Right lobe of liver (tissue), 6 donors: ENCODE measurements at regions not wholly inside any gene's neighbourhood (a gene's known extent, or its start where the extent isn't known, plus 50 kb on each side); places are given as distances from the start of the nearest gene placed in this dataset.

Experiments
- ATAC-seq, 4 donors: fragments of 200-7000 bp; cut with Tn5 transposase; one replicate each; pipeline ENCODE4 v1.9.1; 2020; ENCODE audit warnings: mild to moderate bottlenecking in 4 of 4, moderate library complexity in 4 of 4
- DNase-seq, 3 donors: peaks; one replicate each; pipeline ENCODE4 v3.0.0-alpha.2; 2020
- H3K27ac ChIP-seq, 3 donors: fragments of 200-600 bp; one replicate each; pipeline ENCODE4 v1.8.0; 2022
- H3K27me3 ChIP-seq, 2 donors: fragments of 200-600 bp; one replicate each; pipeline ENCODE4 v1.8.0; 2022
- H3K36me3 ChIP-seq, 4 donors: fragments of 200-600 bp; sonication (generic) in 1 of 4; one replicate each; pipeline versions ENCODE4 v1.5.1 to v1.8.0; 2017 to 2022; ENCODE audit warnings: control low read depth in 1 of 4
- H3K4me1 ChIP-seq, 4 donors: fragments of 200-600 bp; sonication (generic) in 1 of 4; one replicate each; pipeline versions ENCODE4 v1.5.1 to v1.8.0; 2017 to 2022; ENCODE audit warnings: control low read depth in 1 of 4
- H3K4me3 ChIP-seq, 3 donors: fragments of 200-600 bp; one replicate each; pipeline ENCODE4 v1.8.0; 2022
- H3K9me3 ChIP-seq, 4 donors: fragments of 200-600 bp; sonication (generic) in 1 of 4; one replicate each; pipeline versions ENCODE4 v1.5.1 to v1.8.0; 2017 to 2022; ENCODE audit warnings: control low read depth in 1 of 4
- POLR2A ChIP-seq: fragments of 450-650 bp; IDR thresholded peaks from one replicate; pipeline ENCODE4 v1.6.1; 2017; ENCODE audit warnings: antibody characterized with exemption, mild to moderate bottlenecking
- WGBS: methylation state at CpG from one replicate; pipeline ENCODE4 v1.1.6; 2018; ENCODE audit warnings: low coverage, low lambda C conversion rate; ENCODE audit not compliant: insufficient coverage; ENCODE audit errors: missing lambda C conversion rate; 5-methylcytosine and 5-hydroxymethylcytosine counted together
- intact Hi-C, 2 donors: fragments of 100-400 bp; cut with DNase I; formaldehyde crosslinking; loops; one replicate each; pipeline versions ENCODE4 v1.11.2 to v1.14.1; 2022
- TF ChIP-seq, protein P1 (sequence below), 4 donors: fragments of 200-600 bp in 3 of 4; fragments of 450-650 bp in 1 of 4; IDR thresholded peaks; one replicate each; pipeline versions ENCODE4 v1.5.1 to v1.8.0; 2016 to 2022; ENCODE audit warnings: antibody characterized with exemption in 4 of 4, mild to moderate bottlenecking in 2 of 4
- donor health status: DM: no; HTN: yes; CAD: no.
- donor health status: DM: no; HTN: no; CAD: no.
- donor health status: DM: no; HTN: no; CAD: no.
- donor health status: DM: no; HTN: yes; CAD: no.
- donor health status: DM: no; HTN: yes; CAD: no.

DNA sequence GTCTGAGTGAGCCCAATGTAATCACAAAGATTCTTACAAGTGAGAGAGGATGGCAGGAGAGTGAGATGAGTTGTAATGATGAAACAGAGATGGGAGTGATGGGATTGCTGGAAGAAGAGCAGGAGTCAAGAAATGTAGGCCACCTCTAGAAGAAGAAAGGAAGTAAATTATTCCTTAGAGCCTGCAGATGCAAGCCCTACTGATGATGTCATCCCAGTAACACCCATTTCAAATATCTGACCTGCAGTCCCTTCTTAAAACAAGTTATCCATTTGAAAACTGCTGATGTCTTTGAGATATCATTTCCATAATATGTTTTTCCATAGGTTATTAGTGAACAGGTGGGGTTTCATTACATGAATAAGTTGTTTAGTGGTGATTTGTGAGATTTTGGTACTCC is 888.0 kb upstream of the SLC39A10 start:
- H3K4me3 ChIP-seq = no peak overlapping the region
- no peak for DNase-seq
- H3K27ac ChIP-seq = no peak overlapping the region
- no peaks in the 10 kb centered on the region for H3K9me3 ChIP-seq
- H3K27me3 ChIP-seq = no peaks in the 10 kb centered on the region
- no peaks in the 10 kb centered on the region for H3K4me1 ChIP-seq
- no peaks in the 10 kb centered on the region for H3K36me3 ChIP-seq
- no peak for ATAC-seq
- intact Hi-C loops = no loop called here
- no peak for TF ChIP-seq POLR2A
- TF ChIP-seq, protein P1, sequence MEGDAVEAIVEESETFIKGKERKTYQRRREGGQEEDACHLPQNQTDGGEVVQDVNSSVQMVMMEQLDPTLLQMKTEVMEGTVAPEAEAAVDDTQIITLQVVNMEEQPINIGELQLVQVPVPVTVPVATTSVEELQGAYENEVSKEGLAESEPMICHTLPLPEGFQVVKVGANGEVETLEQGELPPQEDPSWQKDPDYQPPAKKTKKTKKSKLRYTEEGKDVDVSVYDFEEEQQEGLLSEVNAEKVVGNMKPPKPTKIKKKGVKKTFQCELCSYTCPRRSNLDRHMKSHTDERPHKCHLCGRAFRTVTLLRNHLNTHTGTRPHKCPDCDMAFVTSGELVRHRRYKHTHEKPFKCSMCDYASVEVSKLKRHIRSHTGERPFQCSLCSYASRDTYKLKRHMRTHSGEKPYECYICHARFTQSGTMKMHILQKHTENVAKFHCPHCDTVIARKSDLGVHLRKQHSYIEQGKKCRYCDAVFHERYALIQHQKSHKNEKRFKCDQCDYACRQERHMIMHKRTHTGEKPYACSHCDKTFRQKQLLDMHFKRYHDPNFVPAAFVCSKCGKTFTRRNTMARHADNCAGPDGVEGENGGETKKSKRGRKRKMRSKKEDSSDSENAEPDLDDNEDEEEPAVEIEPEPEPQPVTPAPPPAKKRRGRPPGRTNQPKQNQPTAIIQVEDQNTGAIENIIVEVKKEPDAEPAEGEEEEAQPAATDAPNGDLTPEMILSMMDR (IDR thresholded peaks at IDR 0.05) = no peak

DNA sequence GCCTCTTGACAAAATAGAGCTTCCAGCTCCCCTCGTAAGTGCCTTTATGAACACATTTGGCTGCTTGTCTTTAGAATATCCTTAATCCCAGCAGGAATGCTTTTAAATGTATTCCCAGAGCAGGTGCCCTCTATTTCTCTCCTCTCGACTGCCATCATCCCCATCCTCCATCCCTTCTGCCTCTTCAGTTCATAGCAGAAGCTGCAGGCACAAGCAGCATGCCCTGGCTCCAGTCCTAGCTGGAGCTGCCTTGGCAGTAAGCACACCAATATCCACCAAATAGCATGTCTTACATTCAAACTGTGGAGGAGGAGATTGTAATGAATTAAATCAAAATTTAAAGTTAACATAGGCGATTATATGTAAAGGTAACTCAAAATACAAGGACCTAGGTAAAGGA is 891.3 kb upstream of the SLC39A10 start:
- Histone ChIP-seq H3K36me3 (no peaks in the 10 kb centered on the region), H3K4me1 (no peaks in the 10 kb centered on the region), H3K27ac (no peak overlapping the region), H3K9me3 (no peaks in the 10 kb centered on the region), H3K27me3 (no peaks in the 10 kb centered on the region), H3K4me3 (no peak overlapping the region)
- ATAC-seq (no peak), DNase-seq (no peak)
- TF ChIP-seq, protein P1 (IDR thresholded peaks at IDR 0.05) = no peak
- no peak for TF ChIP-seq POLR2A
- WGBS = 21% methylated on average over 3 of the region's 3 CpGs
- intact Hi-C loops = no loop called here

DNA sequence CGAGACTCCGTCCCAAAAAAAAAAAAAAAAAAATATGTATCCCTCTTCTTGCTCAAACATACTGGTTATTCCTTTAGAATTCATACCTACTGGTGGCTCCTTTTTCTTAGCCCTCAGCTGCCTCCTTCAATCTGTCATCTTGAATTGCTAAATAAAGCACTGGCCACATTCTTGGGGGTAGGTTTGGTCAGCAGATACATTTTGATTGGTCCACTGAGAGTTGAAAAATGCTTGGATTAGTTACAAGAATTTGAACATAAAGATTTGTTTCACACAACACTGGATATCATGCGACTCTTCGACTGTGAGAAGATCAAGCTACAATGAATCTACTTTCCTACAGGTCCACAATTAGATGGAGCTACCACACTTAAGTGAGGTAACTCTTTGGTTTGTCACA is 906.1 kb upstream of the SLC39A10 start:
- no peak overlapping the region for H3K27ac ChIP-seq
- H3K27me3 ChIP-seq = no peaks in the 10 kb centered on the region
- ATAC-seq (no peak), DNase-seq (no peak)
- no peaks in the 10 kb centered on the region for H3K9me3 ChIP-seq
- 83% methylated on average over 4 of the region's 4 CpGs for WGBS
- no peaks in the 10 kb centered on the region for H3K4me1 ChIP-seq
- TF ChIP-seq, protein P1 (IDR thresholded peaks at IDR 0.05) = no peak
- TF ChIP-seq POLR2A = no peak
- intact Hi-C loops = no loop called here
- no peaks in the 10 kb centered on the region for H3K36me3 ChIP-seq
- no peak overlapping the region for H3K4me3 ChIP-seq

DNA sequence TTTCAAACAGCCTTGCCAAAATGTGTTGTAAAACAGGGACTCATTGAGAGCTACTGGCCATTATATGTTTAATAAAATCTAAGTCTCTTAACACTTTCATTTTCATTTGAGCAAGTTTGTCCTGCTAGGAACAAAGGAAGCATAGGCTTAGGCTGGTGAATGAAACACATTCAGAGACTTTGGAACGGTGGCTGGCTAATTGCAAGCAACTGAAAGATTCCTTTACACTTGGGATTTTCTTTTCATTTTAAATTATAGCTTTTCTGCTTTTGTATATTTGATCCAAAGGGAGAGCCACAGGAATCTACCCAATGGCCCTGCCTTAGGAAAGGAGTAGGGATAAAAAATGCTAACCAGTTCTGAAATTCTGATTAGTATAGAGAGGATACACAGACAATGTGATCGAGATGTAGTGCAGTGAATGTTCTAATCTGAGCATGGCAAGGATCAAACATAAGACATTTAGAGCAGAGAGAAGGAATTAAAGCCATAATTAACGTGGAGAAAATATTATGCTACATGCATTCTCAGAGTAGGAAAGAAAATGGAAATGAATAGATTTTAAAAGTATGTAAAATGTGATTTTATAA is 911.4 kb upstream of the SLC39A10 start:
- no peak overlapping the region for H3K27ac ChIP-seq
- WGBS = 21% methylated on average over 3 of the region's 3 CpGs
- TF ChIP-seq, protein P1 (IDR thresholded peaks at IDR 0.05) = no peak
- TF ChIP-seq POLR2A = no peak
- H3K4me3 ChIP-seq = no peak overlapping the region
- DNase-seq = no peak
- ATAC-seq = no peak
- no peaks in the 10 kb centered on the region for H3K4me1 ChIP-seq
- H3K27me3 ChIP-seq = no peaks in the 10 kb centered on the region
- no peaks in the 10 kb centered on the region for H3K9me3 ChIP-seq
- no peaks in the 10 kb centered on the region for H3K36me3 ChIP-seq
- intact Hi-C loops = no loop called here

DNA sequence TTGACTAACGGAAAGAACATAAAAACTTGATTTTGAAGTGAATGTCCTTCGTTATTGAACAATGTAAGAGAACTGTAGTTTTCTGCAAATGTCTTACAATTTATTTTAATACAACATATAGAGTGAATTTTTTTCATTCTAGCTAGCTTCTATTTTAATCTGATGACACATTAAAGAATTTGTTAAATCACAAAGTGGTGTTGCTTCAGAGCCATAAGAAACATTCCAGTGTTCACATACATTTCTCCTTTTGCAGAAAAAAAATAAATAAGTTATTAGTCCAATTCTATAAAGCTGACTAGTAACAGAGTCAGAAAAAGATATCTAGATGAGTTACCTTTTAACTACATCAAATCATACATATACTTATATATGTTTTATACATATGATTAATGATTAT is 914.3 kb upstream of the SLC39A10 start:
- no peaks in the 10 kb centered on the region for H3K27me3 ChIP-seq
- TF ChIP-seq POLR2A = no peak
- TF ChIP-seq, protein P1 (IDR thresholded peaks at IDR 0.05) = no peak
- WGBS = 61% methylated on average over 2 of the region's 2 CpGs
- no peaks in the 10 kb centered on the region for H3K36me3 ChIP-seq
- no peak overlapping the region for H3K27ac ChIP-seq
- ATAC-seq (no peak), DNase-seq (no peak)
- no peaks in the 10 kb centered on the region for H3K4me1 ChIP-seq
- H3K9me3 ChIP-seq = no peaks in the 10 kb centered on the region
- intact Hi-C loops = no loop called here
- H3K4me3 ChIP-seq = no peak overlapping the region
